Right atrium auricular region (tissue), 2 donors: ENCODE measurements at regions not wholly inside any gene's neighbourhood (a gene's known extent, or its start where the extent isn't known, plus 50 kb on each side); places are given as distances from the start of the nearest gene placed in this dataset.
"Not testable (repeated sequence)": the region's sequence is repeated elsewhere in the genome, so short reads cannot be mapped to it uniquely, and the experiment has no call there.

Experiments used
- DNase-seq: peaks from one replicate; pipeline ENCODE4 v3.0.0-alpha.2; 2019; ENCODE audit warnings: low spot score
- H3K27ac ChIP-seq, 2 donors: fragments of 200-600 bp; sonication (generic); 1 replicate in 1 of 2; 2 replicates in 1 of 2; pipeline ENCODE4 v1.5.1; 2016 to 2019
- H3K27me3 ChIP-seq, 2 donors: fragments of 200-600 bp; sonication (generic); one replicate each; pipeline versions ENCODE4 v1.5.1 to v1.6.0; 2017 to 2019
- H3K36me3 ChIP-seq: fragments of 200-600 bp; sonication (generic); one replicate; pipeline ENCODE4 v1.5.1; 2016
- H3K4me1 ChIP-seq, 2 donors: fragments of 200-600 bp; sonication (generic); one replicate each; pipeline versions ENCODE4 v1.5.1 to v1.6.0; 2017 to 2019
- H3K4me3 ChIP-seq, 2 donors: fragments of 200-600 bp; sonication (generic); 1 replicate in 1 of 2; 2 replicates in 1 of 2; pipeline ENCODE4 v1.5.1; 2017 to 2019; ENCODE audit warnings: mild to moderate bottlenecking in 1 of 2, moderate library complexity in 1 of 2
- H3K9me3 ChIP-seq, 2 donors: fragments of 200-600 bp; sonication (generic); one replicate each; pipeline ENCODE4 v1.5.1; 2019
- TF ChIP-seq, protein P1 (sequence below), 2 donors: fragments of 200-600 bp; sonication (generic); IDR thresholded peaks; one replicate each; pipeline ENCODE4 v1.5.1; 2019; ENCODE audit warnings: antibody characterized with exemption in 2 of 2

DNA sequence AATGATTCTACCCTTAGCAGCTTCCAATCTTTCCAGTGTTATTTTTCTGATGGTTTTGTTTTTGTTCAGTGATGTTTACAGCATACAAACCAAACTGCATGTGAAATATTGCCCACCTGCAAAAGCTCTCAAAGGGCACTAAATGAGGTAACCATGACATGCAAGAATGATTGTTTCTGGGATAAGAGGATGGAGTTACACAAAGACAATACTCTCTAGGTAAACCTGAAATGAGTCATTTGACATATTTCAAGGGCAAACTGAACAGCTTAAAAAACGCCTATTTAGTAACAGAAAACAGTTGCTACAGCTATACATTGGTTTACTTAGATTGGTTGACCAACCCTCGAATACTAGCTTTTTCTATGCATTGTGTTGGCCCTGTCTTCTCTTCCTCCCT is 481.7 kb downstream of the ZPLD1 start:
- Histone ChIP-seq H3K27me3 (no peaks in the 10 kb centered on the region), H3K4me1 (no peaks in the 10 kb centered on the region)
- TF ChIP-seq, protein P1, sequence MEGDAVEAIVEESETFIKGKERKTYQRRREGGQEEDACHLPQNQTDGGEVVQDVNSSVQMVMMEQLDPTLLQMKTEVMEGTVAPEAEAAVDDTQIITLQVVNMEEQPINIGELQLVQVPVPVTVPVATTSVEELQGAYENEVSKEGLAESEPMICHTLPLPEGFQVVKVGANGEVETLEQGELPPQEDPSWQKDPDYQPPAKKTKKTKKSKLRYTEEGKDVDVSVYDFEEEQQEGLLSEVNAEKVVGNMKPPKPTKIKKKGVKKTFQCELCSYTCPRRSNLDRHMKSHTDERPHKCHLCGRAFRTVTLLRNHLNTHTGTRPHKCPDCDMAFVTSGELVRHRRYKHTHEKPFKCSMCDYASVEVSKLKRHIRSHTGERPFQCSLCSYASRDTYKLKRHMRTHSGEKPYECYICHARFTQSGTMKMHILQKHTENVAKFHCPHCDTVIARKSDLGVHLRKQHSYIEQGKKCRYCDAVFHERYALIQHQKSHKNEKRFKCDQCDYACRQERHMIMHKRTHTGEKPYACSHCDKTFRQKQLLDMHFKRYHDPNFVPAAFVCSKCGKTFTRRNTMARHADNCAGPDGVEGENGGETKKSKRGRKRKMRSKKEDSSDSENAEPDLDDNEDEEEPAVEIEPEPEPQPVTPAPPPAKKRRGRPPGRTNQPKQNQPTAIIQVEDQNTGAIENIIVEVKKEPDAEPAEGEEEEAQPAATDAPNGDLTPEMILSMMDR (IDR thresholded peaks at IDR 0.05), result no peak

DNA sequence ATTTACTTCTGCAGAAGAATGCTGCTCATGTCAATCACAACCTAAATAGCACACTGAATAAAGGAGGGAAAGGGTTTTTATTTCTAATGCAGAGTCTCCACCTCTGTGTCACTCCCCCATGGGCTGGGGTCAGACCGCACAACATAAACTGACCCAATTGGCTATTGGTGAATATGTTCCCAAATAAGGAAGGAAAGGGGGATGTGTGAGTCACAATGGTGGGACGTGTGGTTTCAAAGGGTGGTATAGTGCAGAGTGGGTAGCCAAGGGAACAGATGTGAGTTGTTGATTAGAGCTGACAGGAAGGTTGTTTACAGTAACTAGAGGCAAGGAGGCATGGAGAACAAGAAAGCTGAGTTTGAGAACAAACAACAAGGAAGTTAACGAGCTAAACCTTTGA is 491.8 kb downstream of the ZPLD1 start:
- DNase-seq, result no peak
- Histone ChIP-seq H3K36me3 (no peaks in the 10 kb centered on the region), H3K9me3 (peaks cover 0 to 19% of the 10 kb centered on the region in 2 donors), H3K4me3 (no peak overlapping the region), H3K27me3 (no peaks in the 10 kb centered on the region), H3K27ac (no peak overlapping the region), H3K4me1 (no peaks in the 10 kb centered on the region)
- TF ChIP-seq, protein P1 (IDR thresholded peaks at IDR 0.05), result no peak

More for the DNA sequence above, 481.7 kb downstream of the ZPLD1 start:
- no peak overlapping the region for H3K4me3 ChIP-seq
- no peak for DNase-seq
- no peaks in the 10 kb centered on the region for H3K36me3 ChIP-seq
- no peaks in the 10 kb centered on the region for H3K9me3 ChIP-seq
- H3K27ac ChIP-seq, result no peak overlapping the region

DNA sequence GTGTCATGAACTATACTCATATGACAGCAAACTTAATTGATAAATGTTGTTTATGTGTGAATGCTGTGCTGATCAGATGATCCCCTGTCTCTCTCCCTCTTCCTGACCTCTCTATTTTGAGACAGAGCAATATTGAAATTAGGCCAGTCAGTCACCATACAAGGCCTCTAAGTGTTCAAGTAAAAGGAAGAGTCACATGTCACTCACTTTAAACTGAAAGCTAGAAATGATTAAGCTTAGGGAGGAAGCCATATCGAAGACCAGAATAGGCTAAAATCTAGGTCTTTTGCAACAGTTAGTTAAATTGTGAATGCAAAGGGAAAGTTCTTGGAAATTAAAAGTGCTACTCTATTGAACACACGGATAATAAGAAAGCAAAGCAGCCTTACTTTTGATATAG is 498.6 kb downstream of the ZPLD1 start:
- H3K27ac ChIP-seq, result no peak overlapping the region
- H3K36me3 ChIP-seq, result no peaks in the 10 kb centered on the region
- no peak for DNase-seq
- no peaks in the 10 kb centered on the region for H3K9me3 ChIP-seq
- no peaks in the 10 kb centered on the region for H3K4me1 ChIP-seq
- no peak overlapping the region for H3K4me3 ChIP-seq
- TF ChIP-seq, protein P1 (IDR thresholded peaks at IDR 0.05), result no peak
- no peaks in the 10 kb centered on the region for H3K27me3 ChIP-seq

DNA sequence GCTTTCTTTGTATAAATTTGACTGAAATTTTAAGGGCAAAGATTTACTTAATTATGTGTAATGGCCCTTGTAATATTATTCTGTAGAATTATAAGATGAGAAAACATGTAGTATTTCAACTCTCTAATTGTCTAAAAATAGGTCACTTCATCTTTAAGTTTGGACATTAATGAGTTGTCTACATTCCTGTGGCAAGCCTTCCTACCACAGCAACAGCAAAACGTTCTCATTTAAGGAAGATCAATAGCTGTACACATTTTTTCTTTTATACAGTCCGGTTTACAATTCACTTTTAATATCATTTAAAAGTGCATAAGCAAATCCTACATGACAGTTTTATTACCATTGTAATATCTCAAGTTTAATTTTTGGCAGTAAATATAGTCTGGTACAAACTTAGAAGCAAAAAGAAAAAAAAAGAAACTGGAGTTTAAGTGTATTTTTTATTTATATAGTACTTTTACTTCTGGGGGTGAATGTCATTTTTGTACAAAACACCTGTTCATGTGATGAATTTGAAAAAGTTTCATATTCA is 501.8 kb downstream of the ZPLD1 start:
- TF ChIP-seq, protein P1 (IDR thresholded peaks at IDR 0.05), result no peak
- DNase-seq, result no peak
- Histone ChIP-seq H3K9me3 (no peaks in the 10 kb centered on the region), H3K4me1 (no peaks in the 10 kb centered on the region), H3K4me3 (no peak overlapping the region), H3K36me3 (no peaks in the 10 kb centered on the region), H3K27ac (no peak overlapping the region), H3K27me3 (no peaks in the 10 kb centered on the region)

DNA sequence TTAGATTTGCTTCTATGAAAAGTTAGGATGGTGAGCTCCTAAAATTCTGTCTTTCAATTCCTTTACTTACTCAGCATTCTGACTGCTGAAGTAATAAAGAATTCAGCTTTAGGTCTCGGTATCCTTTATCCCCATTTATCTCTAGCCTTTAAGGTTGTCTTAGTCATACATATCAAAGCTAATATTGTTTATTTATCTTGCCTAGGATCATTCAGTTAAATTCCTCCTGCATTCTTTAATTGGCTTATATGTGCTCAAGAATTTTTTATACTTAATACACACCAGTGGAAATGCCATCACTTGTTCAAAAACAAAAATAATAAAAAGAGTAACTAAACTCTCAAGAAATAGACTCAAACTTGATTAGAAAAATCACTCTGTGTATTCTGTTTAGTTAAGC is 507.0 kb downstream of the ZPLD1 start:
- TF ChIP-seq, protein P1 (IDR thresholded peaks at IDR 0.05), result no peak
- no peaks in the 10 kb centered on the region for H3K9me3 ChIP-seq
- no peak overlapping the region for H3K4me3 ChIP-seq
- DNase-seq, result no peak
- no peaks in the 10 kb centered on the region for H3K4me1 ChIP-seq
- no peaks in the 10 kb centered on the region for H3K36me3 ChIP-seq
- no peak overlapping the region for H3K27ac ChIP-seq
- H3K27me3 ChIP-seq, result no peaks in the 10 kb centered on the region

DNA sequence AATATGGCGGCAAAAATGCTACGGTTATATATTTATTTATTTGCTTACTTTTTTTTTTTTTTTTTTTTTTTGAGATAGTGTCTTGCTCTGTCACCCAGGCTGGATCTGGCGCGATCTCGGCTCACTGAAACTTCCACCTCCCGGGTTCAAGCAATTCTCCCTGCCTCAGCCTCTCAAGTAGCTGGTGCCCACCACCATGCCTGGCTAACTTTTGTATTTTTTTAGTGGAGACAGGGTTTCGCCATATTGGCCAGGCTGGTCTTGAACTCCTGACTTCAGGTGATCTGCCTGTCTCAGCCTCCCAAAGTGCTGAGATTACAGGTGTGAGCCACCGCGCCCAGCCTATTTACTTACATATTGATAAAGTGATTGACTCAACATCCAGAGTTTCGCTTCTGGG is 511.6 kb downstream of the ZPLD1 start:
- H3K27ac ChIP-seq, H3K9me3 ChIP-seq, H3K27me3 ChIP-seq, H3K4me3 ChIP-seq, DNase-seq, H3K36me3 ChIP-seq, H3K4me1 ChIP-seq: not testable (repeated sequence)
